Left lung (tissue), 4 donors: ENCODE measurements at regions not wholly inside any gene's neighbourhood (a gene's known extent, or its start where the extent isn't known, plus 50 kb on each side); places are given as distances from the start of the nearest gene placed in this dataset.

Experiments
- ATAC-seq: fragments of 200-7000 bp; cut with Tn5 transposase; one replicate; pipeline ENCODE4 v1.9.1; 2020; ENCODE audit warnings: moderate library complexity
- DNase-seq, 4 donors: peaks; one replicate each; pipeline ENCODE4 v3.0.0-alpha.2; 2013 to 2020
- H3K27ac ChIP-seq, 2 donors: fragments of 200-600 bp; sonication (generic) in 1 of 2; one replicate each; pipeline versions ENCODE4 v1.5.0 to v1.8.0; 2020 to 2021
- H3K27me3 ChIP-seq, 2 donors: fragments of 200-600 bp; sonication (generic) in 1 of 2; one replicate each; pipeline versions ENCODE4 v1.5.0 to v1.8.0; 2020 to 2021
- H3K36me3 ChIP-seq, 2 donors: fragments of 200-600 bp; sonication (generic) in 1 of 2; one replicate each; pipeline versions ENCODE4 v1.5.0 to v1.8.0; 2020 to 2021
- H3K4me1 ChIP-seq, 2 donors: fragments of 200-600 bp; one replicate each; pipeline ENCODE4 v1.8.0; 2021
- H3K4me3 ChIP-seq, 2 donors: fragments of 200-600 bp; sonication (generic) in 1 of 2; one replicate each; pipeline versions ENCODE4 v1.5.0 to v1.8.0; 2020 to 2021; ENCODE audit warnings: mild to moderate bottlenecking in 1 of 2
- H3K9me3 ChIP-seq, 2 donors: fragments of 200-600 bp; sonication (generic) in 1 of 2; one replicate each; pipeline versions ENCODE4 v1.5.0 to v1.8.0; 2020 to 2021
- intact Hi-C, 2 donors: fragments of 100-400 bp; cut with DNase I; formaldehyde crosslinking; loops; one replicate each; pipeline versions ENCODE4 v1.11.2 to v1.14.2; 2022
- TF ChIP-seq, protein P1 (sequence below), 2 donors: fragments of 200-600 bp; sonication (generic) in 1 of 2; IDR thresholded peaks; one replicate each; pipeline versions ENCODE4 v1.5.0 to v1.8.0; 2021; ENCODE audit warnings: antibody characterized with exemption in 2 of 2
- donor health status: DM: no; HTN: yes; CAD: no.
- donor health status: DM: no; HTN: no; CAD: no.

DNA sequence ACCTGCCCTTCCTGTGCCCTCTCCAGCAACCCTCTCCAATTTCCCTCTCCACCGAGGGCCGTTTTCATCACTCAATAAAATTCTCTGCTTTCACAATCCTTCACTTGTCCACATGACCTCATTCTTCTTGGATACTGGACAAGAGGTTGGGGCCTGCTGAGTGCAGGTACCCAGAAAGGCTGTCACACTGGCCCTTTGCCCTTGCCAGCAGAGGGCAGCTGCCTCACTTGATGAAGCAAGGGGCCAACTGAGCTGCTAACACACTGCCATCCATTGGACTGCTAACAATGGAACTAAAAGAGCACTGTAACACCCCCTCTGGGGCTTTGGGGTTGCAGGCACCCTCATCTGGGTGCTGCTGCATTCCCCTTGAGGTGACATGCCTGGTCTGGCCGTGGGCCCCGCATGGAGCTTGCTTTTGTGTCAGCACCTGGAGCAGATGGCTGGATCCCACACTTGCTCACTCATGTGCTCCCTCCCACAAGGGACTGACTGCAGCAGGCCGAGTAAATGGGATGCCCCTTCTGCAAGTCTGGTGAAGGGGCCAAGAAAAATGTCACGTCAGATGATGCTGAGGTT lies 308.1 kb upstream of the ADCY2 start:
- Histone ChIP-seq H3K9me3 (peaks cover 0 to 4% of the 10 kb centered on the region in 2 donors), H3K4me1 (no peaks in the 10 kb centered on the region), H3K27ac (no peak overlapping the region), H3K36me3 (no peaks in the 10 kb centered on the region), H3K27me3 (no peaks in the 10 kb centered on the region), H3K4me3 (no peak overlapping the region)
- DNase-seq: no peak
- TF ChIP-seq, protein P1, sequence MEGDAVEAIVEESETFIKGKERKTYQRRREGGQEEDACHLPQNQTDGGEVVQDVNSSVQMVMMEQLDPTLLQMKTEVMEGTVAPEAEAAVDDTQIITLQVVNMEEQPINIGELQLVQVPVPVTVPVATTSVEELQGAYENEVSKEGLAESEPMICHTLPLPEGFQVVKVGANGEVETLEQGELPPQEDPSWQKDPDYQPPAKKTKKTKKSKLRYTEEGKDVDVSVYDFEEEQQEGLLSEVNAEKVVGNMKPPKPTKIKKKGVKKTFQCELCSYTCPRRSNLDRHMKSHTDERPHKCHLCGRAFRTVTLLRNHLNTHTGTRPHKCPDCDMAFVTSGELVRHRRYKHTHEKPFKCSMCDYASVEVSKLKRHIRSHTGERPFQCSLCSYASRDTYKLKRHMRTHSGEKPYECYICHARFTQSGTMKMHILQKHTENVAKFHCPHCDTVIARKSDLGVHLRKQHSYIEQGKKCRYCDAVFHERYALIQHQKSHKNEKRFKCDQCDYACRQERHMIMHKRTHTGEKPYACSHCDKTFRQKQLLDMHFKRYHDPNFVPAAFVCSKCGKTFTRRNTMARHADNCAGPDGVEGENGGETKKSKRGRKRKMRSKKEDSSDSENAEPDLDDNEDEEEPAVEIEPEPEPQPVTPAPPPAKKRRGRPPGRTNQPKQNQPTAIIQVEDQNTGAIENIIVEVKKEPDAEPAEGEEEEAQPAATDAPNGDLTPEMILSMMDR (IDR thresholded peaks at IDR 0.05): no peak
- ATAC-seq: no peak
- intact Hi-C loops: no loop called here

DNA sequence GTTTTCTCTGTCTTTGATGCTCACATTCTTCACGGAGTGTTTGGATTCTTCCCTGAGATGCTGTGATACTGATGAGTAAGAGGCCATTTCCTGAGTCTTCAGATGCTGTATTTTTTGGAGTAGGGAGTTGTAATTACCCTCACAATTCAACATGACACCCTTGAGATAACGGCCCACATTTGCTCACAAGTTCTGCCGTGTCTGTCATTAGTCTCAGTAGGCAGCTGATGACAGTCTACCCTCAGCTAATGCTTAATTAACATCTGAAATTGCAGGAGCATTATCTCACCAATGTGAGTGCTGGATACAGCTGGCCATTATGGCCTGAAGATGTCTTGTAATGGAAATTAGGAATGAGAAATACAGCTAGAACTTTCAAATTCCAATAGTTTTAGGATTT lies 307.1 kb upstream of the ADCY2 start:
- intact Hi-C loops: no loop called here
- H3K27ac ChIP-seq: no peak overlapping the region
- H3K27me3 ChIP-seq: no peaks in the 10 kb centered on the region
- H3K4me1 ChIP-seq: no peaks in the 10 kb centered on the region
- peaks cover 0 to 4% of the 10 kb centered on the region in 2 donors for H3K9me3 ChIP-seq
- TF ChIP-seq, protein P1 (IDR thresholded peaks at IDR 0.05): no peak
- H3K4me3 ChIP-seq: no peak overlapping the region
- H3K36me3 ChIP-seq: no peaks in the 10 kb centered on the region
- DNase-seq (no peak), ATAC-seq (no peak)

DNA sequence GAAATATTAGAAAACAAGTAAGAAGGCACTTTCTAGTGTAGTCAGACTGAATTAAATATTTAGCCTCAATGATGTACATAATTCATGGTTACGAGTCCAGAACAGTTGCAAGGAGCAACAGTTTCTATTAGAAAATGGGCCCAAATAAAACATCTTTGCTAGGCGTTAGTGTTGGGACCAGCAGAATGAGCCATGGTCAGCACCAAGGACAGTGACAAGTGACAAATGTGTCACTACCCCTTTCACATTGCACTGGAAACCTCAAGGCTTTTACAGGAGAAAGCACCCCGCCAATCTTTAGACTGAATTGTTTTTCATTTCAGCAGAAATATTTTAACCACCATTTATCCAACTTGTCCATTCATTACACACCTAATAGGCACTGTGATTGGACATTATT lies 301.3 kb upstream of the ADCY2 start:
- TF ChIP-seq, protein P1 (IDR thresholded peaks at IDR 0.05): no peak
- peak in 2 of 4 donors; percentile 8 to 50 for DNase-seq
- no peaks in the 10 kb centered on the region for H3K9me3 ChIP-seq
- H3K36me3 ChIP-seq: no peaks in the 10 kb centered on the region
- peak; percentile 32 for ATAC-seq
- H3K4me1 ChIP-seq: no peaks in the 10 kb centered on the region
- intact Hi-C loops: no loop called here
- H3K27ac ChIP-seq: no peak overlapping the region
- H3K27me3 ChIP-seq: no peaks in the 10 kb centered on the region
- H3K4me3 ChIP-seq: no peak overlapping the region

DNA sequence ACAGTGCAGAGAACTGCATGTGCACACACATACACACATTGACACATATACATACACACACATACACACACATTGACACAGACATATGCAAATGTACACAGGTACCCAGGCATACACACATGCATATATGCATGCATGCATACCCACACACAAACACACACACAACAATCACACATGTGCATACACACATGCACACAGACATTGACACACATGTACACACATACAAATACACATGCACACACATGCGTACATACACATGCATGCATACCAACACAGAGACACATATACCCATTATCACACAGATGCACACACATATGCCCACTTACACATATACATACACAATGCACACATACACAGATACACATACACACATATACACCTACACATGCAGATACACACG lies 299.6 kb upstream of the ADCY2 start:
- Histone ChIP-seq H3K4me1 (no peaks in the 10 kb centered on the region), H3K4me3 (no peak overlapping the region), H3K9me3 (no peaks in the 10 kb centered on the region), H3K27ac (no peak overlapping the region), H3K36me3 (no peaks in the 10 kb centered on the region), H3K27me3 (no peaks in the 10 kb centered on the region)
- no peak for ATAC-seq
- intact Hi-C loops: no loop called here
- TF ChIP-seq, protein P1 (IDR thresholded peaks at IDR 0.05): no peak
- no peak for DNase-seq

DNA sequence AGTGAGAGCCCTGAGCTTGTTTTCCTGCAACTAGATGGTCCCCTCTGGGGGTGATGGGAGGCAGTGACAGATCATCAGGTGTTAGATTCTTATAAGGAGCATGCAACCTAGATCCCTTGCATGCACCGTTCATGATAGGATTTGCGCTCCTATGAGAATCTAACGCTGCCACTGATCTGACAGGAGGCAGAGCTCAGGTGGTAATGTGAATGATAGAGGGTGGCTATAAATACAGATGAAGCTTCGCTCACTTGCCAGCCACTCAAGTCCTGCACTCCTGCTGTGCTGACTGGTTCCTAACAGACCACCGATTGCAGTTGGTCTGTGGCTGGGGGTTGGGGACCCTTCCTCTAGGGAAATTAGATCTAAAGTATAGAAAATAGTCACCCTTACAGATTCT lies 290.6 kb upstream of the ADCY2 start:
- H3K4me3 ChIP-seq: no peak overlapping the region
- TF ChIP-seq, protein P1 (IDR thresholded peaks at IDR 0.05): no peak
- no peaks in the 10 kb centered on the region for H3K27me3 ChIP-seq
- no peak for ATAC-seq
- intact Hi-C loops: no loop called here
- no peaks in the 10 kb centered on the region for H3K9me3 ChIP-seq
- no peak for DNase-seq
- no peak overlapping the region for H3K27ac ChIP-seq
- H3K36me3 ChIP-seq: no peaks in the 10 kb centered on the region
- H3K4me1 ChIP-seq: no peaks in the 10 kb centered on the region
